ENCODE measurements at regions not wholly inside any gene's neighbourhood (a gene's known extent, or its start where the extent isn't known, plus 50 kb on each side); places are given as distances from the start of the nearest gene placed in this dataset.

DNA sequence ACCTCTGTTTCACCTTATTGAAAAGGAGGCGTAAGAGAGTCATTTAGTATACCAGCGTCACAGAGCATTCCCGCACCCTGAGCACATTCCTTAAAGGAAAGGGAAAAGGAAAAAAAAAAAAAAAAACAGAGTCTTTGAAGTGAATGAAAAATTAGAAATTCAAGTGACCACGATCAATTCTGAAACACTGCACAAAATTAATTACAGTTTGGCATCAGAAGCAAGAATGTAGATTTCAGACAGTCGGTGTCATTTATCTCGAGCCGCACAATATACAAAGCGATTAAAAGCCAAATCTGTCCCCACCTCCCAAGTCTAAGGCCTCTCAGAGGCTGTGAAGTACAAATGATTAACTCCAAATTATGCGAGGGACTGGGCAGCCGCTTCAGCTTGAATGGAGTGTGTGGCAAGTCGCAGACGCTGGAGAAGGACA lies 173.7 kb upstream of the ZNF507 start:
- TF ChIP-seq CTCF (IDR thresholded peaks at IDR 0.05; ENCODE audit: insufficient read depth, low read length) (no peak), GABPA (IDR thresholded peaks at IDR 0.05; ENCODE audit: low read depth) (no peak), POLR2AphosphoS5 (IDR thresholded peaks at IDR 0.05; ENCODE audit: low read depth) (no peak), REST (IDR thresholded peaks at IDR 0.05; ENCODE audit: insufficient replicate concordance, low read depth) (no peak), SPI1 (IDR thresholded peaks at IDR 0.05; ENCODE audit: borderline replicate concordance, low read depth) (no peak)

Measured in HL-60 (cell line).